Caco-2 (cell line): ENCODE measurements at regions not wholly inside any gene's neighbourhood (a gene's known extent, or its start where the extent isn't known, plus 50 kb on each side); places are given as distances from the start of the nearest gene placed in this dataset.

Experiments used
- BruUV-seq: library from RNA; stranded (reverse); fragments of 400-500 nt; replicated peaks from 2 replicates; lab custom pipeline; 2021; lab: Mats Ljungman, UMichigan
- CTCF ChIA-PET: fragments of 300-600 bp; sonication (Branson Sonifier 250); formaldehyde crosslinking; loops from one replicate; lab custom pipeline; 2022; ENCODE audit warnings: antibody characterized with exemption; lab: Charles Lee
- POLR2A ChIA-PET: fragments of 300-600 bp; sonication (Branson Sonifier 250); formaldehyde crosslinking; loops from one replicate; lab custom pipeline; 2022; ENCODE audit warnings: antibody characterized with exemption; lab: Charles Lee
- DNase-seq, 2 experiments: peaks; one replicate each; pipeline versions ENCODE4 v3.0.0 to v3.0.0-alpha.2; 2020 to 2022
- H3K27me3 ChIP-seq: replicated peaks from 2 replicates; pipeline ENCODE4 v1.6.0; 2011; ENCODE audit warnings: low read length; ENCODE audit not compliant: control insufficient read depth, insufficient read depth
- H3K36me3 ChIP-seq: 2 replicates; pipeline ENCODE4 v1.5.1; 2011; ENCODE audit warnings: low read length; ENCODE audit not compliant: control insufficient read depth, insufficient read depth
- H3K4me1 ChIP-seq: fragments of 250-450 bp; sonication (Bioruptor Pico); 2 replicates; pipeline ENCODE4 v1.5.1; 2020; ENCODE audit warnings: mild to moderate bottlenecking
- H3K4me3 ChIP-seq: 2 replicates; pipeline ENCODE4 v1.5.1; 2011; ENCODE audit warnings: low read depth, mild to moderate bottlenecking, control low read depth, low read length
- H3K9me3 ChIP-seq: fragments of 250-450 bp; sonication (Bioruptor Pico); 2 replicates; pipeline ENCODE4 v1.5.1; 2020; ENCODE audit warnings: mild to moderate bottlenecking, moderate library complexity
- H3K27ac Mint-ChIP-seq: one replicate; pipeline ENCODE4 v1.8.0; 2022; ENCODE audit warnings: mixed read lengths; ENCODE audit not compliant: unreplicated experiment
- H3K27me3 Mint-ChIP-seq: one replicate; pipeline ENCODE4 v1.8.0; 2022; ENCODE audit warnings: mixed read lengths; ENCODE audit not compliant: insufficient read depth, unreplicated experiment
- H3K36me3 Mint-ChIP-seq: one replicate; pipeline ENCODE4 v1.8.0; 2022; ENCODE audit warnings: mild to moderate bottlenecking, mixed read lengths; ENCODE audit not compliant: insufficient read depth, unreplicated experiment
- H3K4me1 Mint-ChIP-seq: one replicate; pipeline ENCODE4 v1.8.0; 2022; ENCODE audit warnings: low read depth, mixed read lengths; ENCODE audit not compliant: unreplicated experiment
- H3K4me3 Mint-ChIP-seq: one replicate; pipeline ENCODE4 v1.8.0; 2022; ENCODE audit warnings: mild to moderate bottlenecking, moderate library complexity, mixed read lengths; ENCODE audit not compliant: unreplicated experiment
- H3K9me3 Mint-ChIP-seq: one replicate; pipeline ENCODE4 v1.8.0; 2022; ENCODE audit warnings: mixed read lengths; ENCODE audit not compliant: unreplicated experiment
- intact Hi-C: fragments of 100-400 bp; cut with micrococcal nuclease; formaldehyde crosslinking; loops from one replicate; pipeline ENCODE4 v1.10.0; 2022; ENCODE audit not compliant: unreplicated experiment
- TF ChIP-seq, protein P1 (sequence below), 2 experiments: fragments of 200-600 bp in 1 of 2; IDR thresholded peaks; 1 replicate in 1 of 2; 2 replicates in 1 of 2; pipeline versions ENCODE4 v1.5.1 to v1.8.0; 2011 to 2022; ENCODE audit warnings: antibody characterized with exemption in 1 of 2, control low read depth in 1 of 2, inconsistent platforms in 1 of 2, low read depth in 1 of 2, low read length in 1 of 2, mild to moderate bottlenecking in 1 of 2, moderate library complexity in 1 of 2; ENCODE audit not compliant: insufficient read depth in 1 of 2, severe bottlenecking in 1 of 2, unreplicated experiment in 1 of 2

DNA sequence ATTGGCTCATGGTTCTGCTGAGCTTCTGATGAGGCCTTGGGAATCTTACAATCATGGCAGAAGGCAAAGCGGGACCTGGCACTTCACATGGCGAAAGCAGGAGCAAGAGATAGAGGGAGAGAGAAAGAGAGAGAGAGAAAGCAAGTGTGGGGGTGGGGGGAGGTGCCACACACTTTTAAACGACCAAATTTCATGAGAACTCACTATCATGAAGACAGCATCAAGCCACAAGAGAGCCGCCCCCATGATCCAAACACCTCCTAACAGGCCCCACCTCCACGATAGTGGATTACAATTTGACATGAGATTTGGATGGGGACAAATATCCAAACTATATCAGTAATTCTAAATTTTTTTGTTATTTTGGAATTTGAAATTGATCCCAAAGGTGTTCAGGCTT lies 553.9 kb downstream of the PRR16 start:
- H3K36me3 Mint-ChIP-seq, result no peaks in the 10 kb centered on the region
- TF ChIP-seq, protein P1, sequence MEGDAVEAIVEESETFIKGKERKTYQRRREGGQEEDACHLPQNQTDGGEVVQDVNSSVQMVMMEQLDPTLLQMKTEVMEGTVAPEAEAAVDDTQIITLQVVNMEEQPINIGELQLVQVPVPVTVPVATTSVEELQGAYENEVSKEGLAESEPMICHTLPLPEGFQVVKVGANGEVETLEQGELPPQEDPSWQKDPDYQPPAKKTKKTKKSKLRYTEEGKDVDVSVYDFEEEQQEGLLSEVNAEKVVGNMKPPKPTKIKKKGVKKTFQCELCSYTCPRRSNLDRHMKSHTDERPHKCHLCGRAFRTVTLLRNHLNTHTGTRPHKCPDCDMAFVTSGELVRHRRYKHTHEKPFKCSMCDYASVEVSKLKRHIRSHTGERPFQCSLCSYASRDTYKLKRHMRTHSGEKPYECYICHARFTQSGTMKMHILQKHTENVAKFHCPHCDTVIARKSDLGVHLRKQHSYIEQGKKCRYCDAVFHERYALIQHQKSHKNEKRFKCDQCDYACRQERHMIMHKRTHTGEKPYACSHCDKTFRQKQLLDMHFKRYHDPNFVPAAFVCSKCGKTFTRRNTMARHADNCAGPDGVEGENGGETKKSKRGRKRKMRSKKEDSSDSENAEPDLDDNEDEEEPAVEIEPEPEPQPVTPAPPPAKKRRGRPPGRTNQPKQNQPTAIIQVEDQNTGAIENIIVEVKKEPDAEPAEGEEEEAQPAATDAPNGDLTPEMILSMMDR (IDR thresholded peaks at IDR 0.05; ENCODE audit: insufficient read depth in 1 of 2, low read depth in 1 of 2, low read length in 1 of 2, severe bottlenecking in 1 of 2, unreplicated experiment in 1 of 2), result no peak
- H3K4me3 Mint-ChIP-seq, result no peak overlapping the region
- Histone ChIP-seq H3K4me3 (no peak overlapping the region), H3K4me1 (no peaks in the 10 kb centered on the region), H3K9me3 (no peaks in the 10 kb centered on the region), H3K36me3 (no peaks in the 10 kb centered on the region), H3K27me3 (no peaks in the 10 kb centered on the region)
- BruUV-seq, result no TSS peak
- no peak overlapping the region for H3K27ac Mint-ChIP-seq
- ChIA-PET CTCF (no interaction called here), POLR2A (no interaction called here)
- intact Hi-C loops, result no loop called here
- H3K9me3 Mint-ChIP-seq, result no peaks in the 10 kb centered on the region
- DNase-seq, result no peak
- no peaks in the 10 kb centered on the region for H3K4me1 Mint-ChIP-seq
- no peaks in the 10 kb centered on the region for H3K27me3 Mint-ChIP-seq

DNA sequence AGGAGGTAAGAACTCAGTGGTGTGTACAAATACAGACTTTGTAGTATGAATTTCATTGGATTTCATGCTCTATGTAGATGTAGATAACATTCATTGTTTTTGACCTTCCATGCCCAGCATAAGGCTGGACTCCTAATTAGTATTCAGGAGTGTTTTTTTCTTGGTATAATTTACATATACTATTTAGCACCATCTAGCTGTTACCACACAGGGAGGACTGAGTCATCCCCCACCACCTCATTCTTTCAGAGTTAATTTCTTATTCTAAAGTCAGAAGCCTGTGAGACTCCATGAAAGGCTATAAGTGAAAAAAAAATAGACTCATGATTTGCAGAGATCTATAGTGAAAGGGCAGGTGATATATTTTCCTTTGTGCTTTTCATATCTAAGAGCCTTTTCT lies 555.0 kb downstream of the PRR16 start:
- intact Hi-C loops, result no loop called here
- no peaks in the 10 kb centered on the region for H3K4me1 Mint-ChIP-seq
- no peaks in the 10 kb centered on the region for H3K27me3 Mint-ChIP-seq
- Histone ChIP-seq H3K4me3 (no peak overlapping the region), H3K4me1 (no peaks in the 10 kb centered on the region), H3K27me3 (no peaks in the 10 kb centered on the region), H3K9me3 (no peaks in the 10 kb centered on the region), H3K36me3 (no peaks in the 10 kb centered on the region)
- POLR2A ChIA-PET, result no interaction called here
- H3K9me3 Mint-ChIP-seq, result no peaks in the 10 kb centered on the region
- BruUV-seq, result no TSS peak
- TF ChIP-seq, protein P1 (IDR thresholded peaks at IDR 0.05; ENCODE audit: insufficient read depth in 1 of 2, low read depth in 1 of 2, low read length in 1 of 2, severe bottlenecking in 1 of 2, unreplicated experiment in 1 of 2), result no peak
- no peak for DNase-seq
- CTCF ChIA-PET, result no interaction called here
- no peak overlapping the region for H3K4me3 Mint-ChIP-seq
- no peak overlapping the region for H3K27ac Mint-ChIP-seq
- H3K36me3 Mint-ChIP-seq, result no peaks in the 10 kb centered on the region

DNA sequence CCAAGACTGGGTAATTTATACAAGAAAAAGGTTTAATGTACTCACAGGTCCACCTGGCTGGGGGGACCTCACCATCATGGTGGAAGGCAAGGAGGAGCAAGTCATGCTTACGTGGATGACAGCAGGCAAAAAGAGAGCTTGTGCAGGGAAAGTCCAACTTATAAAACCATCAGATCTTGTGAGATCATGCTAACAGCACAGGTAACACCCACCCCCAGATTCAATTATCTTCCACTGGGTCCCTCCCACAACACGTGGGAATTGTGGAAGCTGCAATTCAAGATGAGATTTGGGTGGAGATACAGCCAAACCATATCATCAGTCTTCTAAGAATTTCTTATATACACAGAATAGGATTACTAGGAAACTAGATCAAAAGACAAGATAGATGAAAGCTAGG lies 555.6 kb downstream of the PRR16 start:
- H3K27me3 Mint-ChIP-seq, result no peaks in the 10 kb centered on the region
- no peak overlapping the region for H3K4me3 Mint-ChIP-seq
- TF ChIP-seq, protein P1 (IDR thresholded peaks at IDR 0.05; ENCODE audit: insufficient read depth in 1 of 2, low read depth in 1 of 2, low read length in 1 of 2, severe bottlenecking in 1 of 2, unreplicated experiment in 1 of 2), result no peak
- H3K9me3 ChIP-seq, result no peaks in the 10 kb centered on the region
- ChIA-PET CTCF (no interaction called here), POLR2A (no interaction called here)
- H3K4me3 ChIP-seq, result no peak overlapping the region
- H3K4me1 ChIP-seq, result no peaks in the 10 kb centered on the region
- no TSS peak for BruUV-seq
- no peaks in the 10 kb centered on the region for H3K4me1 Mint-ChIP-seq
- H3K36me3 Mint-ChIP-seq, result no peaks in the 10 kb centered on the region
- no peak overlapping the region for H3K27ac Mint-ChIP-seq
- intact Hi-C loops, result no loop called here
- DNase-seq, result no peak
- no peaks in the 10 kb centered on the region for H3K36me3 ChIP-seq
- no peaks in the 10 kb centered on the region for H3K9me3 Mint-ChIP-seq
- no peaks in the 10 kb centered on the region for H3K27me3 ChIP-seq
